Cardiac muscle cell (in vitro differentiated cells and primary cell): ENCODE measurements at regions not wholly inside any gene's neighbourhood (a gene's known extent, or its start where the extent isn't known, plus 50 kb on each side); places are given as distances from the start of the nearest gene placed in this dataset.

ENCODE experiments used
- DNase-seq, 2 donors: peaks; one replicate each; pipeline versions ENCODE4 v3.0.0 to v3.0.0-alpha.2; 2010 to 2017; ENCODE audit warnings: low read depth in 1 of 2, low spot score in 1 of 2
- H3K27ac ChIP-seq: fragments of 200-600 bp; sonication (generic); 2 replicates; pipeline ENCODE4 v1.5.1; 2016
- H3K27me3 ChIP-seq: fragments of 200-600 bp; sonication (generic); 2 replicates; pipeline ENCODE4 v1.6.0; 2016; ENCODE audit warnings: control low read depth
- H3K36me3 ChIP-seq: fragments of 200-600 bp; sonication (generic); 2 replicates; pipeline ENCODE4 v1.5.1; 2016; ENCODE audit warnings: control low read depth
- H3K4me1 ChIP-seq: fragments of 200-600 bp; sonication (generic); 2 replicates; pipeline ENCODE4 v1.8.1; 2017; ENCODE audit warnings: low read depth, mild to moderate bottlenecking, mixed run types
- H3K4me3 ChIP-seq: fragments of 200-600 bp; sonication (generic); 2 replicates; pipeline ENCODE4 v1.5.1; 2016; ENCODE audit warnings: mild to moderate bottlenecking
- H3K9me3 ChIP-seq: fragments of 200-600 bp; sonication (generic); 2 replicates; pipeline ENCODE4 v1.5.1; 2017; ENCODE audit warnings: low read depth, mild to moderate bottlenecking, control low read depth
- CTCF ChIP-seq: IDR thresholded peaks from 2 replicates; pipeline ENCODE4 v1.5.1; 2012; ENCODE audit warnings: low read depth, mild to moderate bottlenecking, low read length

DNA sequence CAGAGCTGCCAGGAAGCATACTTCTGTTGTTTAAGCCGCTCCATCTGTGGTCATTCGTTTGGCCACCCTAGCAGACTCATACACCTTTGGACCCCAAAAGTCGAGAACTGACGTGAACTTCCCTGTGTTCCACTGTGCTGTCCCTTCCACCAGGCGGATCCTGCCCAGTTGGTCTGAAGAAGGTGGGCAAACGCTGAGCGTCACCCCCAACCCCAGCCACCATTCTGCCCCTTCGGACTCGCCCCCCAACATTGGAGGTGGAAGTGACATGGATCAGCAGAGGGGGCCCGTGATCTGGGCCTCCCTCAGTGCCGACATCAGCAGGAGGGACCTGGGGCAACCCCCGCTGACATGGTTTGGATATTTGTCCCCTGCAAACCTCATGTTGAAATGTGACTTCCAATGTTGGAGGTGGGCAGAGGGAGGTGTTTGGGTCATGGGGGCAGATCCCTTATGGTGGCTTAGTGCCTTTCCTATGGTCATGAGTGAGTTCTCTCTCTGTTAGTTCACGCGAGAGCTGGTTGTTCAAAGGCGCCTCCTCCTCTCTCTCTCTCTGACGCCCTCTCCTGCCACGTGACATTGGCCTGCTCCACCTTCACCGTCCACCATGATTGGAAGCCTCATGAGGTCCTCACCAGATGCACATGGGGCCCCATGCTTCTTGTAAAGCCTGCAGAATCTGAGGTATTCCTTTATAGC, 93.6 kb upstream of the ZNF507 start:
- Histone ChIP-seq H3K4me3 (no peak overlapping the region), H3K4me1 (no peaks in the 10 kb centered on the region), H3K36me3 (no peaks in the 10 kb centered on the region), H3K27me3 (peaks cover 93% of the 10 kb centered on the region), H3K27ac (no peak overlapping the region), H3K9me3 (no peaks in the 10 kb centered on the region)
- DNase-seq = no peak
- TF ChIP-seq CTCF = no peak

DNA sequence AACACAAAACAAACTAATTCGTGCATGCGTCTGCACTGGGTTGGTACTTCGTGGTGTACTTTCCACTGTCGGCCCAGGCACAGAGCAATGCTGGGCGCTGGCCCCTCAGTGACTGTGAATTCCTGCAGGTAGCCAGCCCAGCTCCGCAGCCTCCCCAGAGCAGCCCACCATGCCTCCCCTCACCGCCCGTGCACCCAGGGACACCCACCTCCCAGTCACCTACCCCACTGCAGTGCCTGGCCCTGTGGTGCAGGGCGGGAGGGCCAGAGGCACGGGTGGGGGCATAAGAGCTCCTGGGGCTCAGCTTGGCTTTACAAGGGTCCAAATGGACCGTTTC, 93.1 kb upstream of the ZNF507 start:
- no peak overlapping the region for H3K27ac ChIP-seq
- H3K27me3 ChIP-seq = peaks cover 95% of the 10 kb centered on the region
- DNase-seq = no peak
- H3K4me3 ChIP-seq = no peak overlapping the region
- no peaks in the 10 kb centered on the region for H3K9me3 ChIP-seq
- no peaks in the 10 kb centered on the region for H3K36me3 ChIP-seq
- TF ChIP-seq CTCF = no peak
- no peaks in the 10 kb centered on the region for H3K4me1 ChIP-seq

DNA sequence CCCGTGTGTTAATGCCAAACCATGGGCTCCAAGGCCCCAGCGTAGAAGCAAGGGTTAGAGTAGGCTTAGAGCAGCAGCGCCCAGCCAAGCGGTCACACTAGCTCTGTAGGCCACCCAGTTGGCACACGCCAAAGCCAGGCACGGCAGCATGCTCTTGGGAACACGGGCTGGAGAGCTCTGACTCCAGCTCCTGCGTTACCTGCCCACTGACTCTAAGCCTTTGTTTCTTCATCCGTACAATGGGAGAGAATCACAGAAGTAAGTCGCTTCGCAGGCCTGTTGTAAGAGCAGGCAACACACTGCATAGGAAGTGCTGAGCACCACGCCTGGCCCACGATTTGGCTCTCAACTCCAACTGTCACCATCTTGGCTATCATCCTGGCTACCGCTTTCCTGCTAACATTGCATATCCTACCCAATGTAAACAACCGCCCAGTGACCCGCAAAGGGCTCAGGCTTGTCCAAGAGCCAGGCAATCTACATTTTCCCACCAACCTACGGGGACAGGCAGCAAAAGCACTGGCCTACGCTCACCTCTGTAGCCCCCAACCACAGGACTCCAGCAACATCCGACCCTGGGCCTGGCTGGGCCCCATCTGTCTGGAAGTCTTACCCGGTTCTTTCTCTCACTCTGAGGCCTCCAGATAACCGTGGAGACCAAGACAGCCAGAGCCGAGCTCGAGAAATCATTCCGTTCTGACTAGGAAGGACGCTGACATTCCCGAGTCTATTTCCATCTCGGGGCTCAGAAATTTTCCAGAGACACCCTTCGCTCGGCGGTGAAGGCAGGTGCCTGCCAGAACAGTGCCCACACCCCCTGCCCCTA, 91.5 kb upstream of the ZNF507 start:
- no peak for TF ChIP-seq CTCF
- no peak for DNase-seq

GRCh38 chr19:32254509-32254890, 90.9 kb upstream of the ZNF507 start:
- H3K36me3 ChIP-seq = no peaks in the 10 kb centered on the region
- DNase-seq = no peak
- no peaks in the 10 kb centered on the region for H3K4me1 ChIP-seq
- no peak for TF ChIP-seq CTCF
- H3K27ac ChIP-seq = no peak overlapping the region
- H3K27me3 ChIP-seq = peaks cover 81% of the 10 kb centered on the region
- no peak overlapping the region for H3K4me3 ChIP-seq
- no peaks in the 10 kb centered on the region for H3K9me3 ChIP-seq

More for the DNA sequence above, 91.5 kb upstream of the ZNF507 start:
- Histone ChIP-seq H3K27me3 (peaks cover 87% of the 10 kb centered on the region), H3K27ac (no peak overlapping the region), H3K4me1 (no peaks in the 10 kb centered on the region), H3K4me3 (no peak overlapping the region), H3K9me3 (no peaks in the 10 kb centered on the region), H3K36me3 (no peaks in the 10 kb centered on the region)

GRCh38 chr19:32255536-32256295, 89.7 kb upstream of the ZNF507 start:
- DNase-seq = no peak
- Histone ChIP-seq H3K27me3 (peaks cover 69% of the 10 kb centered on the region), H3K36me3 (no peaks in the 10 kb centered on the region), H3K27ac (no peak overlapping the region), H3K9me3 (no peaks in the 10 kb centered on the region), H3K4me3 (no peak overlapping the region), H3K4me1 (no peaks in the 10 kb centered on the region)
- no peak for TF ChIP-seq CTCF
